HG02759 (cell line): ENCODE measurements at regions not wholly inside any gene's neighbourhood (a gene's known extent, or its start where the extent isn't known, plus 50 kb on each side); places are given as distances from the start of the nearest gene placed in this dataset.
A peak's percentile ranks its signal among the peaks of the same experiment; 100 is the strongest.
"Not testable (repeated sequence)": the region's sequence is repeated elsewhere in the genome, so short reads cannot be mapped to it uniquely, and the experiment has no call there.

Source experiments
- ATAC-seq: cut with Tn5 transposase; IDR thresholded peaks from one replicate; pipeline ENCODE4 v1.9.1; 2021; ENCODE audit warnings: mild to moderate bottlenecking, moderate library complexity; ENCODE audit not compliant: unreplicated experiment

GRCh38 chr4:170347191-170347590 lies 257.4 kb upstream of the AADAT start:
- not testable (repeated sequence) for ATAC-seq

DNA sequence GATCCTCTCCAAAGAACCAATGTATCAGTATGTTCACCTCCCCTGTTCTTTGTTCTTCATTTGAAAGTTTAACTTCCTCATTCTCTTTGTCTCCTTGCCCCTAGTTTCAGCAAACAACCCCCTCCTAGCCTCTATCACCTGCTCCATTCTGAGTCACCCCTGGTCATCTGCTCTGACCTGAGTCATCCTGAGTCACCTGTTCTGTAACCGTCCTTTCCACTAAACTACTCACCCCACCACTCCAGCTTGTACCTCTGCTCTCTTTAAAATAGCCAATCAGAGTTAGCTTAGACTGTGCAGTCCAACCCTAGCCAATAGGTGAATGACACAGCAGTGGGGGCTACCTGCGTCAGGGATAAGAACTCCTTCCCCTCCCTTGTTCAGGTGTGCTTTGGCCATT lies 249.8 kb upstream of the AADAT start:
- ATAC-seq: no peak

- ATAC-seq: peak; percentile 93
These were observed 246.6 kb upstream of the AADAT start for GRCh38 chr4:170336238-170336775.

DNA sequence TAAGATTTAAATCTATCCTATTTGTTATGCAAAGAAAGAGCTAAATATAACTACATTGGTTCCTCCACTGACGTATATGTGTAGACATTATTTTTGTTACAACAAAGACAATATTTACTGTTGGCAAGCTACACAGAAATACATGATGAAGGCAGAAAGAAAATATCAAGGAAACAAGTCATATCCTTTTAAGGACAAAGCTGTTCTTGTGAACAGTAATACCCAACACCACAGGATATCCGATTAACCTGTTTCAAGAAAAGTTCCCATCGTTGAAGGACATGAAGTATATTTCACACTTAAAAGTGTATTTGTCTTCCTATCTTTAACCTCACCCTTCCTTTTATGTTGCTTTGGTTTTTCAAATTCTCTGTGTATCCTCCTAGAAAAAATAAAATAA lies 235.8 kb upstream of the AADAT start:
- ATAC-seq: no peak

DNA sequence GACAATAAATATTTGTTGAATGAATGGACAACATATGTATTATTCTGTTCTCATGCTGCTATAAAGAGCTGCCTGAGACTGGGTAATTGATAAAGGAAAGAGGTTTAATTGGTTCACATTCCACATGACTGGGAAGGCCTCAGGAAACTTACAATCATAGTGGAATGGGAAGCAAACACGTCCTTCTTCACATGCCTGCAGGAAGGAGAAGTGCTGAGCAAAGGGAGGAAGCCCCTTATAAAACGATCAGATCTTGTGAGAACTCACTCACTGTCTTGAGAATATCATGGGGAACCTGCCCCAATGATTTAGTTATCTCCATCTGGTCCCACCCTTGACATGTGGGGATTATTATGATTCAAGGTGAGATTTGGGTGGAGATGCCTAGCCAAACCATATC lies 233.9 kb upstream of the AADAT start:
- ATAC-seq: no peak

DNA sequence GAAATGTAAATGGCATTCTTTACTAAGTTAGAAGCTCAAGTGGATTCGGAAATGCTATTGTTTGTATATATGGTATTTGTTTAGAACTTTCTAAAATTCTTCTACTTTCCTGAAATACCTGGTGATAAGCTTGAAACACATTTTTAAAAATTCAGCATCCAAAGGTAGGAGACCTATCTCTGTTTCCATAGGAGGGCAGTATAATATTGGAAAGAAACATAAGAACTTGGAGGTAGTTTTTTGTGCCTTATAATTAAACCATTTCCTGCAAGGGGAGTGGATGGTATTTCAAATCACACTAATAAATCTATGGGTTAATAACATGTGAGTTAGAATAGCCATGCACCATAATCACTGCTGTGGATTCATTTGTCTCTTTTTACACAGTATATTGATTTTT lies 217.4 kb upstream of the AADAT start:
- ATAC-seq: no peak

DNA sequence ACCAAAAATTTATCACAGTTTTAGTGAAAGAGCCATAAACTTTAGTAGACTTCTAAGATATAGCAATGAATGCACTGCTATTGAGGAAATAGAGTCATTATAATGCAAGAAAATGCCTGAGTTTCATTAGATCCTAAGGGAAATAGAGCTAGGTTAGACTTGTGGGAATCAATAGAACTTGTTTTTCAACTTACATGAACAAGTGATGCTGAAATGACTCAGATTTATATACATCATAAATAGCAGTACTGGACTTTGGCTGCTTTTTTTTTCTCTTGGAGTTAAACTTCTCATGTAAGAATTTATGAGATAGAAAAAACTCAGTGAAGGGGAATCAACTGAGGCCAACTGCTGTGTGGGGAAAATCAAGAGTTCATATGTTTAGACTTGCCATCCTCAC lies 216.5 kb upstream of the AADAT start:
- no peak for ATAC-seq

DNA sequence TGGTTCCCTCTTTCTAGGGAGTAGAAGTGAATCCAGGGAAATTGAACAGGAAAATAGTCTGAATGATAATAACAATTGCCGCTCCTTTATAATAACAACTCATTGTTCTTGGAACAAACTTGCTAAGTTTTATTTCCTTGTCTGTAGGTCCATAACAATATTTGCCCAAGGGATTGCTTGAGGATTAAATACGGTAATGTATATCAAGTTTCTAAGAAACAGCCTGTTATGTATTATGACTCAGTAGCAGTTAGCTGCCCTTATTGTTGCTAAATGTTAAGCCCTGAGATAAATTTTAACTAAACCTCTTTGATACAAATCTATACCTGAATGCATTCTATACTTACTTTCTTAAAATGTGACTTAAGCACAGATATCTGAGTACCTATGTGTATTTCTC lies 215.9 kb upstream of the AADAT start:
- ATAC-seq: no peak

- ATAC-seq: no peak
These were observed 191.3 kb upstream of the AADAT start for GRCh38 chr4:170281027-170281426.

GRCh38 chr4:170278460-170278859 lies 188.7 kb upstream of the AADAT start:
- ATAC-seq: no peak

- no peak for ATAC-seq
These were observed 184.9 kb upstream of the AADAT start for GRCh38 chr4:170274616-170275015.

DNA sequence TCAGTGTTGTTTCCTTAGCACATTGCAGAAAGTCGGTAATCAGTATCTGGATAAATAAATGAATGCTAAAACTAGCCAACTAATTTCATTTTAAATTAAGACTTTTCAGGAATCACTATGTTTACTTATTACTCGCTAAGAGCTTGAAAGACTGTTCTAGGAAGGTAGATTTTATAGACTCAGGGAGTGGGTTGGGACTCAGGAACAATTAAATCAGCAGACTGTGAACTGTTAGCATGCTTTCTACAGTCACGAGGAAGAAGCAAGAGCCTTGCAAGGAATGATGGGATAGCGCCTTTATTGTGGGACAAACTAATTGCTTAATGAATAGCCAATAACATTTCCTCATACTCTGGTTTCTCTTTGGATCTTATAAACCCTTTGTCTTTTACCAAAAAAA lies 183.2 kb upstream of the AADAT start:
- no peak for ATAC-seq

GRCh38 chr4:170271723-170272122 lies 182.0 kb upstream of the AADAT start:
- no peak for ATAC-seq

- ATAC-seq: peak; percentile 38
These were observed 180.9 kb upstream of the AADAT start for GRCh38 chr4:170270628-170271027.

- ATAC-seq: no peak
These were observed 180.2 kb upstream of the AADAT start for GRCh38 chr4:170269950-170270349.

GRCh38 chr4:170259631-170260153 lies 169.9 kb upstream of the AADAT start:
- ATAC-seq: peak; percentile 99

DNA sequence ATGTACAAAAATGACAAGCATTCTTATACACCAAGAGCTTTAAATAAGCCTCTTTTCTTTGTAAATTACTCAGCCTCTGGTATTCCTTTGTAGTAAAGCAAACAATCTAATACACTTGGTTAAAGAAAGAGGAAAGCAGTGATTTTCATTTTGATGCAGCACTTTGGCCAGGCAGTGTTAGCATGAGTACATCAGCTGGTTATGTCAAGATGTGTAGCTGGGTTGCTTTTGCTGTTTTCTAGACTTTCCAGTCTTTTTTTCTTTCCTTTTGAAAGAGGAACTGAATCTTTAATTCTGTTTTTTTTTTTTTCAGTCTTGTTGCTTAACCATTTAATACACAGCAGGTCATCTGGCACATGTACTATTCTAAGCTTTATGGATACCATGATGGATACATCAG lies 167.1 kb upstream of the AADAT start:
- no peak for ATAC-seq

DNA sequence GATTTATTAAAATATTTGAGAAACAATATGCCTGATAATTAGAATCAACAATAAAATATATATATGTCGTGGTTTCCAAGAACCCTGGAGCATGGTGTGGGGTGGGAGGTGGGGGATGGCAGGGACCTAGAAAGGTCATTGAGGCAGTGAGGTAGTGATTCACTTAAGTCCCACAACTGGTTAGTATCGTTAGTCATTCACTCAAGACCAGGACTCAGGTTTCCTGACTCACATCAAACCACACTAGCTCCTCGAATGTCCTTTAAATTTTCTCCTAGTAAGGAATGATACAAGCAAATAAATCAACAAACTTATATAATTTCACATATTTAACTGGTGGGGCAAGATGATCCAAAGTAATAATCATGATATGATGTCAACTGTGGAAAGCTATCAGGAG lies 158.8 kb upstream of the AADAT start:
- no peak for ATAC-seq

DNA sequence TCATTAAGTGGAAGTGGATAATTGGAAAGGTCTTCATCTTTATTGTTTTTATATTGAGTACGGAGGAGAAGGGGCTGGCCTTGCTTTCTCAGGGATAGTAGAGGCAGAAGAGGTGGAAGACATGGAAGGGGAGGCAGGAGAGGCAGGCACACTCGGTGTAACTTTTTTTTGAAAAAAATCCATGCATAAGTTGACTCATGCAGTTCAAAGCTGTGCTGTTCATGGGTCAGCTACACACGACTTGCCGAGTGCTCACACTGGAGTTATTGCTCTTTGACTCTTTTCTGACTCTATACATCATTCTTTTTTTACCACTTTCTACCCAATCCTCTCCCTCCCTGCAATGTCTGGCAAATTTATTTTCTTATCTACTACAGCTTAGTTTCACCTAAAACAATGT lies 158.3 kb upstream of the AADAT start:
- no peak for ATAC-seq

DNA sequence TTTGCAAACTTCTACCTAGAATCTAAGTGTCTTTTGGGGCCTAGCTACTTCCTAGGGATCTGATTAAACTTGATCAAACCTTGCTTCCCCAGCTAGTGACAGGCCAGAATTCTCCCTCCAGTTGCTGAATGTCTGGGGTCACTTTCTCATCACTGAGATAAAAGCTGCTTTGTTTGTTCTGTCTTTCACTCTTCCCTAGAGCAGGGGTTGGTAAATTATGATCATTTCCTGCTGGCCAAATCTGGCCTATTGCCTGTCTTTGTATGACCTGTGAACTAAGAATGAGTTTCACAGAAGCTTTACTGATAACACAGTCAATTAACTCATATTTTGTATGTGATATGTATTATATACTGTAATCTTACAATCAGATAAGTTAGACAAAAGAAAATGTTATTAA lies 157.8 kb upstream of the AADAT start:
- no peak for ATAC-seq

DNA sequence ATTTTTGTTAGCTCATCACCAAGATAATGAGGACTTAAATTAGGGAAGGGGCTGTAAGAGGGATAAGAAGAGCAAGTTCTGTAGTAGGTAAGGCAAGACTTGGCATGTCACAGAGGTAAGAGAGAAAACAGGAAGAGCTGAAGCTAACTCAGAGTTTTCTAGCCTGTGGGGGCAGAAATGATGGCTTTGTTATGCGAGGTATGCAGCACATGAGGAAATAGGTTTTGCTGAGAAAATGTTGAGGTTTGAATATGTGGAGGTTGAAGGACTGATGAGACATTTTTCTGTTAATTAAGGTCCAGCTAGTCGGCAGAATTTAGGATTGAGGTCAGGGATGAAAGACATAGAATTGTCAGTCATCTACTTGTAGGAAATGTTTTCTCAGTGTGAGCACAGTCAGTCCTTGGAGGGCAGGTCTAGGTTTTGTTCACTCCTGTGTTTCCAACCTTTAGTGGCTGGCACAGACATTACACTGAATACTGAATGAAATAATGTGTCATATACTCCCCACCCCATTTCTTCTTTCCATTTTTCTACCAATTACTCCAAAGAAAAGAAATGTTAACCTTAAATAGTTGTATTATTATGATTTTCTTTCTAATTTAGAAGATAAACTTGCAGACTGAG lies 154.0 kb upstream of the AADAT start:
- ATAC-seq: no peak

- ATAC-seq: no peak
These were observed 152.7 kb upstream of the AADAT start for GRCh38 chr4:170242471-170242870.

DNA sequence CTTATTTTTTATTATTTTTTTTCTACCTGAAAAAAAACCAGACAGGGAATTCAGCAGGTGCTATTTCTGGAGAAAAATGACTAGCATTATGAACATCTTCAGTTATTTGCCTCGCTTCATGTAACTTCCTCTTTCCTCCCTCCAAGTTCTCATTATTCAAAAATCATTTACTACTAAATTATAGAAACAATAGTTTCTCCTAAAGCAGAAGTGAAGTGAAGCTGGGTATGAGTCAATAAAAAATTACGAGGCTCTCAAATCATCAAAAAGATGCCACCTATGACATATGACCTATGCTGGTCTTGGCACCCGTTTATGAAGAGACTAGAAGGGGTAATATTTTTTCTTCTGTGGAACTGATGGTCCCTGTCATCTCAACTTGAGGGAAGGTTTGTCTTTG lies 145.0 kb upstream of the AADAT start:
- peak; percentile 50 for ATAC-seq
